ENCODE measurements at regions not wholly inside any gene's neighbourhood (a gene's known extent, or its start where the extent isn't known, plus 50 kb on each side); places are given as distances from the start of the nearest gene placed in this dataset.

GRCh38 chr5:125720721-125721120 lies 702.5 kb upstream of the GRAMD2B start:
- DNase-seq: no peak

GRCh38 chr5:125722550-125722949 lies 700.7 kb upstream of the GRAMD2B start:
- no peak for DNase-seq

GRCh38 chr5:125725691-125726090 lies 697.5 kb upstream of the GRAMD2B start:
- DNase-seq: no peak

- no peak for DNase-seq
Measured at GRCh38 chr5:125743939-125744338, 679.3 kb upstream of the GRAMD2B start.

GRCh38 chr5:125746917-125747316 lies 676.3 kb upstream of the GRAMD2B start:
- DNase-seq: no peak

- DNase-seq: no peak
Measured at GRCh38 chr5:125750147-125750860, 672.9 kb upstream of the GRAMD2B start.

GRCh38 chr5:125750861-125751186 lies 672.4 kb upstream of the GRAMD2B start:
- DNase-seq: no peak

- no peak for DNase-seq
Measured at GRCh38 chr5:125756456-125756855, 666.8 kb upstream of the GRAMD2B start.

- no peak for DNase-seq
Measured at GRCh38 chr5:125766706-125767105, 656.5 kb upstream of the GRAMD2B start.

GRCh38 chr5:125775896-125776295 lies 647.3 kb upstream of the GRAMD2B start:
- DNase-seq: no peak

GRCh38 chr5:125776656-125777139 lies 646.5 kb upstream of the GRAMD2B start:
- DNase-seq: no peak

- no peak for DNase-seq
Measured at GRCh38 chr5:125778791-125779190, 644.4 kb upstream of the GRAMD2B start.

GRCh38 chr5:125785407-125785806 lies 637.8 kb upstream of the GRAMD2B start:
- DNase-seq: no peak

- no peak for DNase-seq
Measured at GRCh38 chr5:125786021-125786420, 637.2 kb upstream of the GRAMD2B start.

- DNase-seq: no peak
Measured at GRCh38 chr5:125793470-125793869, 629.7 kb upstream of the GRAMD2B start.

- no peak for DNase-seq
Measured at GRCh38 chr5:125794922-125795321, 628.3 kb upstream of the GRAMD2B start.

GRCh38 chr5:125798307-125798706 lies 624.9 kb upstream of the GRAMD2B start:
- DNase-seq: no peak

GRCh38 chr5:125812651-125813050 lies 610.6 kb upstream of the GRAMD2B start:
- DNase-seq: no peak

GRCh38 chr5:125813221-125813974 lies 609.8 kb upstream of the GRAMD2B start:
- no peak for DNase-seq

GRCh38 chr5:125814119-125814518 lies 609.1 kb upstream of the GRAMD2B start:
- no peak for DNase-seq

- DNase-seq: no peak
Measured at GRCh38 chr5:125823572-125823971, 599.6 kb upstream of the GRAMD2B start.

GRCh38 chr5:125826214-125826613 lies 597.0 kb upstream of the GRAMD2B start:
- no peak for DNase-seq

- DNase-seq: no peak
Measured at GRCh38 chr5:125829349-125829748, 593.9 kb upstream of the GRAMD2B start.

- DNase-seq: no peak
Measured at GRCh38 chr5:125833398-125833797, 589.8 kb upstream of the GRAMD2B start.
